ENCODE measurements at regions not wholly inside any gene's neighbourhood (a gene's known extent, or its start where the extent isn't known, plus 50 kb on each side); places are given as distances from the start of the nearest gene placed in this dataset.

DNA sequence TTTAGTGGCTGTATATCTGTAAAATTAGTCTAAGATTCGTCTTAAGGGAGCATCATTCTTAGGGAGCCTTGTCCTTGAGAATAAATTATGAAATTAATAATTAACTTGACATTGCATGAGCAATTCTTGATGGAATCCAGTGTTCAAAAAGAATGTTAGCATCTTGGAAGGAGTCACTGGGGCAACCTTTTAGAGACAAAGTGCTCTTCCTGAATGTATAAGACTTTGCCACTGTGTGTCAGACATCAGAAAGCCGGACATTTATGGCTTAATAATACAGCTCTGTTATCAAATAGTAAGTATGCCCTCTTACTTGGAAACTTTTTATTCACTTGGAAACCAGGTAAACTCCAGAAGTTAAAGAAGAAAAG lies 83.3 kb downstream of the CCER1 start:
- Histone ChIP-seq H3K9ac (ENCODE audit: low read length) (no peak overlapping the region), H3K9me2 (ENCODE audit: insufficient read depth, low read length) (no peaks in the 10 kb centered on the region), H2AFZ (ENCODE audit: low read depth, low read length) (no peak overlapping the region), H4K20me1 (ENCODE audit: insufficient read depth) (no peaks in the 10 kb centered on the region), H3K27ac (ENCODE audit: low read length) (no peak overlapping the region), H3K4me3 (ENCODE audit: low read length) (no peak overlapping the region), H3K4me2 (ENCODE audit: low read length) (no peak overlapping the region), H3K36me3 (ENCODE audit: insufficient read depth, low read length) (no peaks in the 10 kb centered on the region), H3K9me3 (ENCODE audit: low read length) (no peaks in the 10 kb centered on the region), H3K79me2 (replicated peaks; ENCODE audit: insufficient read depth, low read length) (no peaks in the 10 kb centered on the region), H3F3A (ENCODE audit: insufficient read depth, low read length, poor library complexity, severe bottlenecking) (no peaks in the 10 kb centered on the region), H3K27me3 (ENCODE audit: insufficient read depth, low read depth, low read length) (no peaks in the 10 kb centered on the region)
- no peak for TF ChIP-seq POLR2AphosphoS5 (IDR thresholded peaks at IDR 0.05)
- TF ChIP-seq, protein P1, sequence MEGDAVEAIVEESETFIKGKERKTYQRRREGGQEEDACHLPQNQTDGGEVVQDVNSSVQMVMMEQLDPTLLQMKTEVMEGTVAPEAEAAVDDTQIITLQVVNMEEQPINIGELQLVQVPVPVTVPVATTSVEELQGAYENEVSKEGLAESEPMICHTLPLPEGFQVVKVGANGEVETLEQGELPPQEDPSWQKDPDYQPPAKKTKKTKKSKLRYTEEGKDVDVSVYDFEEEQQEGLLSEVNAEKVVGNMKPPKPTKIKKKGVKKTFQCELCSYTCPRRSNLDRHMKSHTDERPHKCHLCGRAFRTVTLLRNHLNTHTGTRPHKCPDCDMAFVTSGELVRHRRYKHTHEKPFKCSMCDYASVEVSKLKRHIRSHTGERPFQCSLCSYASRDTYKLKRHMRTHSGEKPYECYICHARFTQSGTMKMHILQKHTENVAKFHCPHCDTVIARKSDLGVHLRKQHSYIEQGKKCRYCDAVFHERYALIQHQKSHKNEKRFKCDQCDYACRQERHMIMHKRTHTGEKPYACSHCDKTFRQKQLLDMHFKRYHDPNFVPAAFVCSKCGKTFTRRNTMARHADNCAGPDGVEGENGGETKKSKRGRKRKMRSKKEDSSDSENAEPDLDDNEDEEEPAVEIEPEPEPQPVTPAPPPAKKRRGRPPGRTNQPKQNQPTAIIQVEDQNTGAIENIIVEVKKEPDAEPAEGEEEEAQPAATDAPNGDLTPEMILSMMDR (IDR thresholded peaks at IDR 0.05; ENCODE audit: poor library complexity, severe bottlenecking), result no peak
- TF ChIP-seq SMC3 (conservative IDR thresholded peaks at IDR 0.05; ENCODE audit: poor library complexity), result no peak
- TF ChIP-seq, protein P2, sequence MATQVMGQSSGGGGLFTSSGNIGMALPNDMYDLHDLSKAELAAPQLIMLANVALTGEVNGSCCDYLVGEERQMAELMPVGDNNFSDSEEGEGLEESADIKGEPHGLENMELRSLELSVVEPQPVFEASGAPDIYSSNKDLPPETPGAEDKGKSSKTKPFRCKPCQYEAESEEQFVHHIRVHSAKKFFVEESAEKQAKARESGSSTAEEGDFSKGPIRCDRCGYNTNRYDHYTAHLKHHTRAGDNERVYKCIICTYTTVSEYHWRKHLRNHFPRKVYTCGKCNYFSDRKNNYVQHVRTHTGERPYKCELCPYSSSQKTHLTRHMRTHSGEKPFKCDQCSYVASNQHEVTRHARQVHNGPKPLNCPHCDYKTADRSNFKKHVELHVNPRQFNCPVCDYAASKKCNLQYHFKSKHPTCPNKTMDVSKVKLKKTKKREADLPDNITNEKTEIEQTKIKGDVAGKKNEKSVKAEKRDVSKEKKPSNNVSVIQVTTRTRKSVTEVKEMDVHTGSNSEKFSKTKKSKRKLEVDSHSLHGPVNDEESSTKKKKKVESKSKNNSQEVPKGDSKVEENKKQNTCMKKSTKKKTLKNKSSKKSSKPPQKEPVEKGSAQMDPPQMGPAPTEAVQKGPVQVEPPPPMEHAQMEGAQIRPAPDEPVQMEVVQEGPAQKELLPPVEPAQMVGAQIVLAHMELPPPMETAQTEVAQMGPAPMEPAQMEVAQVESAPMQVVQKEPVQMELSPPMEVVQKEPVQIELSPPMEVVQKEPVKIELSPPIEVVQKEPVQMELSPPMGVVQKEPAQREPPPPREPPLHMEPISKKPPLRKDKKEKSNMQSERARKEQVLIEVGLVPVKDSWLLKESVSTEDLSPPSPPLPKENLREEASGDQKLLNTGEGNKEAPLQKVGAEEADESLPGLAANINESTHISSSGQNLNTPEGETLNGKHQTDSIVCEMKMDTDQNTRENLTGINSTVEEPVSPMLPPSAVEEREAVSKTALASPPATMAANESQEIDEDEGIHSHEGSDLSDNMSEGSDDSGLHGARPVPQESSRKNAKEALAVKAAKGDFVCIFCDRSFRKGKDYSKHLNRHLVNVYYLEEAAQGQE (IDR thresholded peaks at IDR 0.05; ENCODE audit: borderline replicate concordance), result no peak
- TF ChIP-seq EP300 (conservative IDR thresholded peaks at IDR 0.05; ENCODE audit: poor library complexity, severe bottlenecking), result no peak
- TF ChIP-seq MXI1 (conservative IDR thresholded peaks at IDR 0.05; ENCODE audit: poor library complexity, severe bottlenecking), result no peak

DNA sequence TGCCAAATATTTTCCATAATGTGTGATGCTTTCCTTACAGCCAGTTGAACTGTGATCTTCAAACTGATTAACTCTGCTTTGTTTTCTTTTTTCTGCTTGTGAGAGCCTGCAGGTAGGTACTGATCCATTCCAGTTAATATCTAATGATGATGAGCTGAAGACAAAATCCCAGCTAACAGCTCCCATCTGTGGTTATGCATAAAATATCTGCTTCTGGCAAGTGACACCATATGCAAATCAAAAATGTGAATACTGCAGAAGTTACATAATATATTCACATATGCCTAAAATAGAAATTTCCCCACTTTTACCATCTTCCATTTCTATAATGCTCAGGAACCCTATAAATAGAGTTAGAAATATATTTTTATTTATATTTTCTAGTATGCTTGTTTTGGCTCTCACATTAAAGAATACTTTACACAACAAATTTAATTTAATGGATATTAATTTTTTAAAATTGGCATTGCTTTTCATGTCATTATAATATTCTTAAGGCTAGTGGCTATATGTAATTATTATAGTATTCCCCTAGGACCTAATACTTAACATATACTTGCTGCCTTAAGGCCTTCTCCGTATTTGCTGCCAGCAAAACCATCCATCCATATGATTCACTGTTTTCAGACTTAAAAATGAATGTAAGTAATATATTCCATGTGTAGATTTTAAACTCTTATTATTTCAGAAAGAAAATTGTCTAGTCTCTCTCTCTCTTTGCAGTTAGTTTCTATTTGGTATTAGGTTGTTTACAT lies 83.8 kb downstream of the CCER1 start:
- Histone ChIP-seq H3K4me3 (ENCODE audit: low read length) (no peak overlapping the region), H3K4me2 (ENCODE audit: low read length) (no peak overlapping the region), H4K20me1 (ENCODE audit: insufficient read depth) (no peaks in the 10 kb centered on the region), H3K36me3 (ENCODE audit: insufficient read depth, low read length) (no peaks in the 10 kb centered on the region), H3K79me2 (replicated peaks; ENCODE audit: insufficient read depth, low read length) (no peaks in the 10 kb centered on the region), H3K9me3 (ENCODE audit: low read length) (no peaks in the 10 kb centered on the region), H3K27ac (ENCODE audit: low read length) (no peak overlapping the region), H3K9me2 (ENCODE audit: insufficient read depth, low read length) (no peaks in the 10 kb centered on the region), H3F3A (ENCODE audit: insufficient read depth, low read length, poor library complexity, severe bottlenecking) (no peaks in the 10 kb centered on the region), H3K27me3 (ENCODE audit: insufficient read depth, low read depth, low read length) (no peaks in the 10 kb centered on the region), H2AFZ (ENCODE audit: low read depth, low read length) (no peak overlapping the region), H3K9ac (ENCODE audit: low read length) (no peak overlapping the region)
- TF ChIP-seq MXI1 (conservative IDR thresholded peaks at IDR 0.05; ENCODE audit: poor library complexity, severe bottlenecking), result no peak
- TF ChIP-seq POLR2AphosphoS5 (IDR thresholded peaks at IDR 0.05), result no peak
- no peak for TF ChIP-seq EZH2 (IDR thresholded peaks at IDR 0.05; ENCODE audit: borderline replicate concordance, insufficient read depth, low read length, poor library complexity, severe bottlenecking)
- TF ChIP-seq, protein P1 (IDR thresholded peaks at IDR 0.05; ENCODE audit: poor library complexity, severe bottlenecking), result no peak
- no peak for TF ChIP-seq TAF1 (IDR thresholded peaks at IDR 0.05; ENCODE audit: low read depth)
- no peak for TF ChIP-seq SMC3 (conservative IDR thresholded peaks at IDR 0.05; ENCODE audit: poor library complexity)
- TF ChIP-seq RAD21 (conservative IDR thresholded peaks at IDR 0.05), result no peak
- TF ChIP-seq EP300 (conservative IDR thresholded peaks at IDR 0.05; ENCODE audit: poor library complexity, severe bottlenecking), result no peak
- TF ChIP-seq, protein P2 (IDR thresholded peaks at IDR 0.05; ENCODE audit: borderline replicate concordance), result no peak

Data from neural cell (in vitro differentiated cells).